ENCODE measurements at regions not wholly inside any gene's neighbourhood (a gene's known extent, or its start where the extent isn't known, plus 50 kb on each side); places are given as distances from the start of the nearest gene placed in this dataset.

GRCh38 chr10:8172604-8173003 is 118.1 kb downstream of the GATA3 start:
- Histone ChIP-seq H3K23ac (ENCODE audit: low read depth, low read length) (no peak overlapping the region), H3K36me3 (ENCODE audit: control insufficient read depth, insufficient read depth, low read length) (no peaks in the 10 kb centered on the region), H3K4ac (ENCODE audit: low read depth, low read length) (no peak overlapping the region), H4K91ac (ENCODE audit: insufficient read depth, low read depth, low read length) (no peak overlapping the region), H2AFZ (replicated peaks; ENCODE audit: low read length, poor library complexity) (no peak overlapping the region), H3K9ac (ENCODE audit: low read depth, low read length) (no peak overlapping the region), H4K8ac (ENCODE audit: low read depth in 2 of 2, low read length in 2 of 2) (no peak overlapping the region), H4K5ac (ENCODE audit: low read depth, low read length) (no peak overlapping the region), H3K79me1 (ENCODE audit: low read depth in 1 of 2, low read length in 2 of 2) (no peaks in the 10 kb centered on the region), H2BK5ac (ENCODE audit: low read depth, low read length, poor library complexity, severe bottlenecking) (no peak overlapping the region), H3K4me1 (ENCODE audit: control insufficient read depth, insufficient read depth, low read length) (no peaks in the 10 kb centered on the region), H3K9me3 (ENCODE audit: control insufficient read depth, insufficient read depth, low read length) (peaks cover 20% of the 10 kb centered on the region; the same call in 1 of the 2 replicates), H2AK5ac (ENCODE audit: low read depth, low read length) (no peak overlapping the region), H2BK120ac (ENCODE audit: low read depth, low read length) (no peak overlapping the region), H2AK9ac (replicated peaks; ENCODE audit: low read depth, low read length, poor library complexity) (no peak overlapping the region), H3K9me1 (ENCODE audit: insufficient read depth, low read length) (no peaks in the 10 kb centered on the region), H3K4me2 (ENCODE audit: low read depth, low read length) (no peak overlapping the region), H2BK15ac (ENCODE audit: low read depth, low read length) (no peak overlapping the region), H3K56ac (ENCODE audit: extremely low read depth, insufficient read depth, low read length) (no peak overlapping the region), H3K4me3 (ENCODE audit: insufficient read depth, low read depth, low read length) (no peak overlapping the region), H4K20me1 (ENCODE audit: insufficient read depth, low read length) (no peaks in the 10 kb centered on the region), H3K27ac (ENCODE audit: insufficient read depth, low read length) (no peak overlapping the region), H3K14ac (replicated peaks; ENCODE audit: low read depth, low read length) (no peak overlapping the region), H2BK20ac (ENCODE audit: low read depth, low read length) (no peak overlapping the region), H3K18ac (ENCODE audit: low read depth, low read length) (no peak overlapping the region), H3K27me3 (ENCODE audit: control insufficient read depth, insufficient read depth, low read length) (no peaks in the 10 kb centered on the region)
- dilution Hi-C loops (cut with HindIII; ENCODE audit: low sequenced_read_pairs, unreplicated experiment) = no loop called here
- ATAC-seq (ENCODE audit: low read depth) (no peak), DNase-seq (no peak)
- BruUV-seq (replicated peaks) = no TSS peak
- ChIA-PET CTCF (no interaction called here), POLR2A (ENCODE audit: unreplicated experiment) (no interaction called here)
- 80% methylated on average over 2 of the region's 7 CpGs; no CpG with 5 or more reads in 1 of the 2 experiments for WGBS, 2 experiments (ENCODE audit: extremely low coverage in 2 of 2, insufficient read length in 1 of 2)
- TF ChIP-seq, protein P1, sequence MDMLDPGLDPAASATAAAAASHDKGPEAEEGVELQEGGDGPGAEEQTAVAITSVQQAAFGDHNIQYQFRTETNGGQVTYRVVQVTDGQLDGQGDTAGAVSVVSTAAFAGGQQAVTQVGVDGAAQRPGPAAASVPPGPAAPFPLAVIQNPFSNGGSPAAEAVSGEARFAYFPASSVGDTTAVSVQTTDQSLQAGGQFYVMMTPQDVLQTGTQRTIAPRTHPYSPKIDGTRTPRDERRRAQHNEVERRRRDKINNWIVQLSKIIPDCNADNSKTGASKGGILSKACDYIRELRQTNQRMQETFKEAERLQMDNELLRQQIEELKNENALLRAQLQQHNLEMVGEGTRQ (IDR thresholded peaks at IDR 0.05; ENCODE audit: low read depth, low read length) = no peak
- TF ChIP-seq ELK1 (IDR thresholded peaks at IDR 0.05; ENCODE audit: borderline replicate concordance, low read depth, low read length) = no peak
- no peak for TF ChIP-seq MAFK (IDR thresholded peaks at IDR 0.05; ENCODE audit: low read depth, low read length)
- no peak for TF ChIP-seq RCOR1 (IDR thresholded peaks at IDR 0.05; ENCODE audit: insufficient replicate concordance, low read length)
- TF ChIP-seq MAZ (IDR thresholded peaks at IDR 0.05; ENCODE audit: borderline replicate concordance, low read depth, low read length) = no peak
- TF ChIP-seq, protein P2, sequence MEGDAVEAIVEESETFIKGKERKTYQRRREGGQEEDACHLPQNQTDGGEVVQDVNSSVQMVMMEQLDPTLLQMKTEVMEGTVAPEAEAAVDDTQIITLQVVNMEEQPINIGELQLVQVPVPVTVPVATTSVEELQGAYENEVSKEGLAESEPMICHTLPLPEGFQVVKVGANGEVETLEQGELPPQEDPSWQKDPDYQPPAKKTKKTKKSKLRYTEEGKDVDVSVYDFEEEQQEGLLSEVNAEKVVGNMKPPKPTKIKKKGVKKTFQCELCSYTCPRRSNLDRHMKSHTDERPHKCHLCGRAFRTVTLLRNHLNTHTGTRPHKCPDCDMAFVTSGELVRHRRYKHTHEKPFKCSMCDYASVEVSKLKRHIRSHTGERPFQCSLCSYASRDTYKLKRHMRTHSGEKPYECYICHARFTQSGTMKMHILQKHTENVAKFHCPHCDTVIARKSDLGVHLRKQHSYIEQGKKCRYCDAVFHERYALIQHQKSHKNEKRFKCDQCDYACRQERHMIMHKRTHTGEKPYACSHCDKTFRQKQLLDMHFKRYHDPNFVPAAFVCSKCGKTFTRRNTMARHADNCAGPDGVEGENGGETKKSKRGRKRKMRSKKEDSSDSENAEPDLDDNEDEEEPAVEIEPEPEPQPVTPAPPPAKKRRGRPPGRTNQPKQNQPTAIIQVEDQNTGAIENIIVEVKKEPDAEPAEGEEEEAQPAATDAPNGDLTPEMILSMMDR (conservative IDR thresholded peaks at IDR 0.05; ENCODE audit: low read depth, low read length) = no peak
- no peak for TF ChIP-seq RFX5 (IDR thresholded peaks at IDR 0.05; ENCODE audit: low read depth, low read length)
- TF ChIP-seq CEBPB (IDR thresholded peaks at IDR 0.05; ENCODE audit: low read depth, low read length) = no peak
- TF ChIP-seq FOS (IDR thresholded peaks at IDR 0.05; ENCODE audit: low read depth, low read length) = no peak
- TF ChIP-seq CHD1 (IDR thresholded peaks at IDR 0.05; ENCODE audit: low read depth, low read length) = no peak
- no peak for TF ChIP-seq BHLHE40 (IDR thresholded peaks at IDR 0.05; ENCODE audit: low read depth, low read length)
- no peak for TF ChIP-seq NFE2L2 (IDR thresholded peaks at IDR 0.05; ENCODE audit: low read depth, low read length)
- no peak for TF ChIP-seq POLR2A (IDR thresholded peaks at IDR 0.05; ENCODE audit: low read depth, low read length)
- no peak for TF ChIP-seq RAD21 (IDR thresholded peaks at IDR 0.05; ENCODE audit: low read length)
- no peak for TF ChIP-seq SMC3 (IDR thresholded peaks at IDR 0.05; ENCODE audit: low read depth, low read length)
- TF ChIP-seq MXI1 (IDR thresholded peaks at IDR 0.05; ENCODE audit: borderline replicate concordance, low read depth, low read length) = no peak
- intact Hi-C loops (cut with micrococcal nuclease) = no loop called here
- in situ Hi-C loops (cut with MboI; ENCODE audit: low sequenced_read_pairs) = no loop called here

All from IMR-90 (cell line).